ENCODE measurements at regions not wholly inside any gene's neighbourhood (a gene's known extent, or its start where the extent isn't known, plus 50 kb on each side); places are given as distances from the start of the nearest gene placed in this dataset.
"Not testable (repeated sequence)": the region's sequence is repeated elsewhere in the genome, so short reads cannot be mapped to it uniquely, and the experiment has no call there.

DNA sequence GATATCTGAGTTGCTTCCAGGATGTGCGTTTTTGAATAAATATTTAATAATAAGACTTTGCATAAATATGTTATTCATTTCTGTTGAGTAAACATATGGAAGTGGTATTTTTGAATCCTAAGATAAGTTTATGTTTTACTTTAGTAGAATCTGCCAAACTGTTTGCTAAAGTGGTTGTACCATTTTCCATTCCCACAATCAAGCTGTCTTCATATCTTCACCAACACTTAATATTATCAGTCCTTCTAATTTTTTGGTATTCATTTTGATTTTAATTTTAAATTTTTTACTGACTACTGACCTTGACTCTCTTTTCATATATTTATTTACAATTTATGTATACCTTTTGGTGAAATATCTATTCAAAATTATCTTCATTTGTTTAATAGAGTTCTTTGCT is 293.9 kb upstream of the PTCHD4 start:
- no peaks in the 10 kb centered on the region for H3K4me1 ChIP-seq (ENCODE audit: control insufficient read depth, insufficient read depth, low read length)
- no peaks in the 10 kb centered on the region for H3K27me3 ChIP-seq (ENCODE audit: control insufficient read depth, insufficient read depth, low read length)
- no CpG with 5 or more reads among the region's 1 CpG for WGBS (ENCODE audit: insufficient coverage, insufficient read length)
- H3K36me3 ChIP-seq (ENCODE audit: control insufficient read depth, insufficient read depth, low read length): no peaks in the 10 kb centered on the region
- DNase-seq (ENCODE audit: low read depth, low spot score): no peak
- H3K27ac ChIP-seq (ENCODE audit: low read length): no peak overlapping the region
- no peaks in the 10 kb centered on the region for H3K9me3 ChIP-seq (ENCODE audit: control insufficient read depth, insufficient read depth, low read length)
- no peak overlapping the region for H3K4me3 ChIP-seq (ENCODE audit: low read length)

- H3K4me3 ChIP-seq (ENCODE audit: low read length): no peak overlapping the region
- WGBS (ENCODE audit: insufficient coverage, insufficient read length): no CpG with 5 or more reads among the region's 3 CpGs
- H3K36me3 ChIP-seq (ENCODE audit: control insufficient read depth, insufficient read depth, low read length): no peaks in the 10 kb centered on the region
- H3K9me3 ChIP-seq (ENCODE audit: control insufficient read depth, insufficient read depth, low read length): no peaks in the 10 kb centered on the region
- no peak overlapping the region for H3K27ac ChIP-seq (ENCODE audit: low read length)
- no peaks in the 10 kb centered on the region for H3K27me3 ChIP-seq (ENCODE audit: control insufficient read depth, insufficient read depth, low read length)
- no peaks in the 10 kb centered on the region for H3K4me1 ChIP-seq (ENCODE audit: control insufficient read depth, insufficient read depth, low read length)
- DNase-seq (ENCODE audit: low read depth, low spot score): no peak
These were observed 292.6 kb upstream of the PTCHD4 start for GRCh38 chr6:48403587-48403986.

DNA sequence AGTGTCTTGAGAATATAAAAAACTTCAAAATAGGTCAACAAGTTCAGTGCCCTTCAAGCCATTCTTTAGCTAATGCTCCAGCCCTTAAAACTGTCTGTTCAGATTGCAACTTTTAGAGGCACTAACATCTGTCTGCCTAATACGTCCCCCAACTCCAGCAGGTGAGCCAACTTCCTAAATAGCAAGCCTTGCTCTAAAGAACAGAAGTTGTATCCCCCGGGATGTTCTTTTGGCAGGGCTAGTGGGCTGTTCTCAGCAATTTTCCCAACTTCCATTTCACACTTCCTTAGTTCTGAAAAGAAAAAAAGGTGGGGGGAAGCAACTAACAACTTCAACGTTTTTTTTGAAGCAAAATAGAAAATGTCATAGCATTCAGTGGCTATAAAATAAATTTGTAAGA is 290.0 kb upstream of the PTCHD4 start:
- H3K36me3 ChIP-seq (ENCODE audit: control insufficient read depth, insufficient read depth, low read length): no peaks in the 10 kb centered on the region
- no peak overlapping the region for H3K27ac ChIP-seq (ENCODE audit: low read length)
- no peaks in the 10 kb centered on the region for H3K27me3 ChIP-seq (ENCODE audit: control insufficient read depth, insufficient read depth, low read length)
- H3K4me3 ChIP-seq (ENCODE audit: low read length): no peak overlapping the region
- H3K9me3 ChIP-seq (ENCODE audit: control insufficient read depth, insufficient read depth, low read length): no peaks in the 10 kb centered on the region
- no peaks in the 10 kb centered on the region for H3K4me1 ChIP-seq (ENCODE audit: control insufficient read depth, insufficient read depth, low read length)
- DNase-seq (ENCODE audit: low read depth, low spot score): no peak
- no CpG with 5 or more reads among the region's 3 CpGs for WGBS (ENCODE audit: insufficient coverage, insufficient read length)

- Histone ChIP-seq H3K9me3 (ENCODE audit: control insufficient read depth, insufficient read depth, low read length) (no peaks in the 10 kb centered on the region), H3K27ac (ENCODE audit: low read length) (no peak overlapping the region), H3K36me3 (ENCODE audit: control insufficient read depth, insufficient read depth, low read length) (no peaks in the 10 kb centered on the region), H3K27me3 (ENCODE audit: control insufficient read depth, insufficient read depth, low read length) (no peaks in the 10 kb centered on the region), H3K4me3 (ENCODE audit: low read length) (no peak overlapping the region), H3K4me1 (ENCODE audit: control insufficient read depth, insufficient read depth, low read length) (no peaks in the 10 kb centered on the region)
- no peak for DNase-seq (ENCODE audit: low read depth, low spot score)
These were observed 286.9 kb upstream of the PTCHD4 start for GRCh38 chr6:48397887-48398286.

GRCh38 chr6:48389146-48390043 is 278.4 kb upstream of the PTCHD4 start:
- DNase-seq (ENCODE audit: low read depth, low spot score): no peak
- Histone ChIP-seq H3K4me3 (ENCODE audit: low read length) (no peak overlapping the region), H3K27me3 (ENCODE audit: control insufficient read depth, insufficient read depth, low read length) (no peaks in the 10 kb centered on the region), H3K27ac (ENCODE audit: low read length) (no peak overlapping the region), H3K36me3 (ENCODE audit: control insufficient read depth, insufficient read depth, low read length) (no peaks in the 10 kb centered on the region), H3K9me3 (ENCODE audit: control insufficient read depth, insufficient read depth, low read length) (no peaks in the 10 kb centered on the region), H3K4me1 (ENCODE audit: control insufficient read depth, insufficient read depth, low read length) (no peaks in the 10 kb centered on the region)
- WGBS (ENCODE audit: insufficient coverage, insufficient read length): no CpG with 5 or more reads among the region's 4 CpGs

DNA sequence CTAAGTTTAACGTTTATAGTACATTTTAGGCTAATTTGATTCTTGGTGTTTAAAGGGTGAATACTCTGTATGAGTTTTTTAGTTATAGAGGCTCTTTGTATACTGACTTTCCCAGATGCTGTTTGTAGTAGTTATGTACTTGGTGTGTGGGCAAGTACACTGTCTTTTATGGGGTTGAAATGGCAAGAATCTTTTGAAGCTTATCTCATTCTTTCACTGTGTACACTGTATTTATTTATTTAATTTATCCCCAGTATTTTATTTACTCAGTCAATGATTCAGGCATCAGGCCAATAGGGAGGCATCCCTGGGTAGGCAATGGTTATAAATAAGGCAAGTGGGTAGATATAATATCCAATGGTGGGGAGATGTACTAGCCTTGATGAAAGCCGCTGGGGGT is 277.0 kb upstream of the PTCHD4 start:
- no peaks in the 10 kb centered on the region for H3K9me3 ChIP-seq (ENCODE audit: control insufficient read depth, insufficient read depth, low read length)
- no peak overlapping the region for H3K27ac ChIP-seq (ENCODE audit: low read length)
- no peaks in the 10 kb centered on the region for H3K36me3 ChIP-seq (ENCODE audit: control insufficient read depth, insufficient read depth, low read length)
- no peak overlapping the region for H3K4me3 ChIP-seq (ENCODE audit: low read length)
- H3K27me3 ChIP-seq (ENCODE audit: control insufficient read depth, insufficient read depth, low read length): no peaks in the 10 kb centered on the region
- H3K4me1 ChIP-seq (ENCODE audit: control insufficient read depth, insufficient read depth, low read length): no peaks in the 10 kb centered on the region
- no peak for DNase-seq (ENCODE audit: low read depth, low spot score)
- WGBS (ENCODE audit: insufficient coverage, insufficient read length): no CpG with 5 or more reads among the region's 2 CpGs

DNA sequence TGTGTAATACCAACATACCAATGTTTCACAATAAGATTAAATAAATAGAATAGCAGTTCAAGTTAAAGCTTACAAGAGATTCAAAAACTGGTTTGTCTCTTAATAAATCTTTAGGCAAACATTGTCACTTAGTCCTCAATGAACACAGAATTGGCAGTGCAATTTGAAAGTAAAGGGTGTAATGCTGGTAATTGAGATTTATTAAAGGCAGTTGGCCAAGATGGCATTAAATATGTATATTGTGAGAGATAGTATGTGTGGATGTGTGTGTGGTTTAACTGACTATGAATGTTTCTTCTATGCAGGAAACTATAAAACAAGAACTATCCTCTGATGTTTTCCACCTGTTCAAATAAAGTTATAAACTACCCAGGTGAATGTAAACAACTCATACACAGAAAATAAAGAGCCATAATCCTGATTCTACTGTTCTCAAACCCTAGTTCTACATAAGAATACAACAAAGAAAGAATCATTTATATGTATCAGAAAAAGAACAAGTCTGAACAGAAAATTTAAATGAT is 267.9 kb upstream of the PTCHD4 start:
- H3K9me3 ChIP-seq (ENCODE audit: control insufficient read depth, insufficient read depth, low read length): no peaks in the 10 kb centered on the region
- H3K36me3 ChIP-seq (ENCODE audit: control insufficient read depth, insufficient read depth, low read length): no peaks in the 10 kb centered on the region
- H3K4me1 ChIP-seq (ENCODE audit: control insufficient read depth, insufficient read depth, low read length): no peaks in the 10 kb centered on the region
- no peak overlapping the region for H3K4me3 ChIP-seq (ENCODE audit: low read length)
- no peak overlapping the region for H3K27ac ChIP-seq (ENCODE audit: low read length)
- H3K27me3 ChIP-seq (ENCODE audit: control insufficient read depth, insufficient read depth, low read length): no peaks in the 10 kb centered on the region
- DNase-seq (ENCODE audit: low read depth, low spot score): no peak

GRCh38 chr6:48377115-48377514 is 266.1 kb upstream of the PTCHD4 start:
- no peak for DNase-seq (ENCODE audit: low read depth, low spot score)
- 100% methylated on average over 1 of the region's 3 CpGs for WGBS (ENCODE audit: insufficient coverage, insufficient read length)
- H3K27ac ChIP-seq (ENCODE audit: low read length): no peak overlapping the region

GRCh38 chr6:48371226-48371625 is 260.2 kb upstream of the PTCHD4 start:
- H3K4me3 ChIP-seq (ENCODE audit: low read length); H3K4me1 ChIP-seq (ENCODE audit: control insufficient read depth, insufficient read depth, low read length); DNase-seq (ENCODE audit: low read depth, low spot score); H3K27me3 ChIP-seq (ENCODE audit: control insufficient read depth, insufficient read depth, low read length); H3K27ac ChIP-seq (ENCODE audit: low read length); H3K9me3 ChIP-seq (ENCODE audit: control insufficient read depth, insufficient read depth, low read length); H3K36me3 ChIP-seq (ENCODE audit: control insufficient read depth, insufficient read depth, low read length): not testable (repeated sequence)
- no CpG with 5 or more reads among the region's 34 CpGs for WGBS (ENCODE audit: insufficient coverage, insufficient read length)

More at GRCh38 chr6:48377115-48377514, 266.1 kb upstream of the PTCHD4 start:
- no peaks in the 10 kb centered on the region for H3K4me1 ChIP-seq (ENCODE audit: control insufficient read depth, insufficient read depth, low read length)
- no peaks in the 10 kb centered on the region for H3K36me3 ChIP-seq (ENCODE audit: control insufficient read depth, insufficient read depth, low read length)
- H3K4me3 ChIP-seq (ENCODE audit: low read length): no peak overlapping the region
- H3K27me3 ChIP-seq (ENCODE audit: control insufficient read depth, insufficient read depth, low read length): no peaks in the 10 kb centered on the region
- no peaks in the 10 kb centered on the region for H3K9me3 ChIP-seq (ENCODE audit: control insufficient read depth, insufficient read depth, low read length)

- Histone ChIP-seq H3K27ac (ENCODE audit: low read length) (no peak overlapping the region), H3K27me3 (ENCODE audit: control insufficient read depth, insufficient read depth, low read length) (no peaks in the 10 kb centered on the region), H3K9me3 (ENCODE audit: control insufficient read depth, insufficient read depth, low read length) (no peaks in the 10 kb centered on the region), H3K36me3 (ENCODE audit: control insufficient read depth, insufficient read depth, low read length) (no peaks in the 10 kb centered on the region), H3K4me3 (ENCODE audit: low read length) (no peak overlapping the region), H3K4me1 (ENCODE audit: control insufficient read depth, insufficient read depth, low read length) (no peaks in the 10 kb centered on the region)
- no peak for DNase-seq (ENCODE audit: low read depth, low spot score)
- WGBS (ENCODE audit: insufficient coverage, insufficient read length): no CpG with 5 or more reads among the region's 2 CpGs
These were observed 258.1 kb upstream of the PTCHD4 start for GRCh38 chr6:48369100-48369499.

DNA sequence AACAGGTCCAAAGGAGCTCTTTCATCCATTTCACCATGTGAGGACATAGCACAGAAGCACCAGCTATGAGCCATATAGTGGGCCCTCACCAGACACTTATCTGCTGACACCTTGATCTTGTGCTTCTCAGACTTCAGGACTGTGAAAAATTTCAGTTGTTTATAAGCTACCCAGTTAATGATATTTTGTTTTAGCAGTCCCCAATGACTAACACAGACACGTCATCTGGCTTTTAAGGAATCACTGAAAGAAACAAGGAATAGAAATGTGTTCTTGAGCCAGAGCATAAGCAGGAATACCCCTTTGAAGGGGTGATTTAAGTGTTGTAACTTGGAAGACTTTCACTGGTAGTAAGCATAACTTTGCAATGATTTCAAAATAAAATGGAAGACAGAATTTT is 214.7 kb upstream of the PTCHD4 start:
- no peak overlapping the region for H3K4me3 ChIP-seq (ENCODE audit: low read length)
- H3K27me3 ChIP-seq (ENCODE audit: control insufficient read depth, insufficient read depth, low read length): no peaks in the 10 kb centered on the region
- no CpG with 5 or more reads among the region's 1 CpG for WGBS (ENCODE audit: insufficient coverage, insufficient read length)
- no peaks in the 10 kb centered on the region for H3K36me3 ChIP-seq (ENCODE audit: control insufficient read depth, insufficient read depth, low read length)
- H3K9me3 ChIP-seq (ENCODE audit: control insufficient read depth, insufficient read depth, low read length): no peaks in the 10 kb centered on the region
- H3K4me1 ChIP-seq (ENCODE audit: control insufficient read depth, insufficient read depth, low read length): no peaks in the 10 kb centered on the region
- H3K27ac ChIP-seq (ENCODE audit: low read length): no peak overlapping the region
- no peak for DNase-seq (ENCODE audit: low read depth, low spot score)
